Kidney epithelial cell (primary cell): ENCODE measurements at regions not wholly inside any gene's neighbourhood (a gene's known extent, or its start where the extent isn't known, plus 50 kb on each side); places are given as distances from the start of the nearest gene placed in this dataset.

Experiments
- DNase-seq: peaks from one replicate; pipeline ENCODE4 v3.0.0-alpha.2; 2010; ENCODE audit warnings: low read depth
- H3K27me3 ChIP-seq: 2 replicates; pipeline ENCODE4 v1.6.0; 2011; ENCODE audit warnings: low read length; ENCODE audit not compliant: control insufficient read depth, insufficient read depth
- H3K36me3 ChIP-seq: 2 replicates; pipeline ENCODE4 v1.5.1; 2011; ENCODE audit warnings: low read length; ENCODE audit not compliant: control insufficient read depth, insufficient read depth
- H3K4me3 ChIP-seq: 2 replicates; pipeline ENCODE4 v1.5.1; 2011; ENCODE audit warnings: low read depth, mild to moderate bottlenecking, control low read depth, low read length
- CTCF ChIP-seq: IDR thresholded peaks from 2 replicates; pipeline ENCODE4 v1.5.1; 2011; ENCODE audit warnings: mild to moderate bottlenecking, moderate library complexity, low read length, control low read depth, inconsistent platforms; ENCODE audit not compliant: insufficient read depth, poor library complexity, severe bottlenecking

DNA sequence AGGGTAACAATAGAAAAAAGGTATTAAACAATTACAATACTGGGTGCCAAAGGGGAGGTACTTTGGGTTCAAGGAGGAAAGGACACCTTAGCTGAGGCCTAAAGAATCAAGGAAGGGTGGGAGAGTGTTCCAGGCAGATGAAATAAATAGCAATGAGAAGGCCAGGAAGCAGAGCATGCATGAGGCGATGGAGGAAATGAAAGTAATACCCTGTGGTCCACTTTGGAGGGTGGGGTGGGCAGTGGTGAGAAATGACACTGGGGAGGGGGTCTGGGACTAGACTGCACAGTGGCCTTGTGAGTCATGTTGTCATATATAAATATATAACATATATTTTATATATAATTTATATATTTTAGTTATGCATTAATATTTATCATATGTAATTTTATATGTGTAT lies 55.9 kb downstream of the BHLHE40 start:
- DNase-seq, result no peak
- Histone ChIP-seq H3K27me3 (no peaks in the 10 kb centered on the region), H3K36me3 (no peaks in the 10 kb centered on the region), H3K4me3 (no peak overlapping the region)
- no peak for TF ChIP-seq CTCF

DNA sequence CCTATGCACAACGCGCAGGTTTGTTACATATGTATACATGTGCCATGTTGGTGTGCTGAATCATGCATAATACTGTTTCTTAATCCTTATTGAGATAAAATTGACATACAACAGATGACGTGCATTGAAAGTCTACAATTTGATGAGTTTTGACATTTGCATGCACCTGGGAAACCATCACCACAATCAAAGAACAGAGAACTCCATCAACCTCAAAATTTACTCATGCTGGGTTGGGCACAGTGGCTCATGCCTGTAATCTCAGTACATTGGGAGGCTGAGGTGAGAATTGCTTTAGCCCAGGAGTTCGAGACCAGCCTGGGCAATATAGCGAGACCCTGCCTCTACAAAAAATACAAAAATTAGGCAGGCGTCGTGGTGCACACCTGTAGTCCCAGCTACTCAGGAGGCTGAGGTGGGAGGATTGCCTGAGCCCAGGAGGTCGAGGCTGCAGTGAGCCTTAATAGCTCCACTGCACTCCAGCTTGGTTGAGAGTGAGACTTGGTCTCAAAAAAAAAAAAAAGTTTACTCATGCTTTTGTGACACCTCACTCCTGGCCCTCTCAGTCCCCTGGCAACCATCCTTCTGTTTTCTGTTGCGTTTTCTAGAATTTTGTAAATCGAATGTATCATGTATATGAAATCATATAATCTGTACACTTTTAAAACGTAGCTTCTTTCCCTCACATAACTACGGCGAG lies 56.6 kb downstream of the BHLHE40 start:
- TF ChIP-seq CTCF, result no peak
- H3K4me3 ChIP-seq, result no peak overlapping the region

DNA sequence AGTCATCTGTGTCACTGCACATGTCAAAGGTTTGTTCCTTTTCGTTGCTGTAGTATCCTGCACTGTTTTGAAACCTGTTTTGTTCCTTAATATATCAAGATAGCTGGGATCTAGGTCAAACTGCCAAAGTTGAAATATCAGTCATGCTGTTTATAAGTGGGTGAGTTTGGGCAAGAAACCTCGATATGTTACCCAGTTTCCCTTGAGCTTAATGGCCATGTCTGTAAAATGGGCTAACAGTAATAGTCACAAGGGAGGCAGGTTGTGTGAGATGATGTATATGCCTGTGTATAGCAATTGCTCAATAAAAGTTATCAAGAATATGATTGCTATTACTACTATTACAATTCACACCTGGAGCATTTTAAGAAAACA lies 57.1 kb downstream of the BHLHE40 start:
- H3K4me3 ChIP-seq, result no peak overlapping the region
- no peaks in the 10 kb centered on the region for H3K27me3 ChIP-seq
- no peak for DNase-seq
- no peak for TF ChIP-seq CTCF
- no peaks in the 10 kb centered on the region for H3K36me3 ChIP-seq

More for the DNA sequence above, 56.6 kb downstream of the BHLHE40 start:
- no peaks in the 10 kb centered on the region for H3K36me3 ChIP-seq
- no peak for DNase-seq
- H3K27me3 ChIP-seq, result no peaks in the 10 kb centered on the region

- no peak for TF ChIP-seq CTCF
- Histone ChIP-seq H3K36me3 (no peaks in the 10 kb centered on the region), H3K4me3 (no peak overlapping the region), H3K27me3 (no peaks in the 10 kb centered on the region)
- no peak for DNase-seq
Observed at GRCh38 chr3:5036858-5037257, 57.6 kb downstream of the BHLHE40 start.

- no peaks in the 10 kb centered on the region for H3K36me3 ChIP-seq
- no peak for TF ChIP-seq CTCF
- DNase-seq, result no peak
- no peaks in the 10 kb centered on the region for H3K27me3 ChIP-seq
- H3K4me3 ChIP-seq, result no peak overlapping the region
Observed at GRCh38 chr3:5039585-5039984, 60.3 kb downstream of the BHLHE40 start.

GRCh38 chr3:5041315-5041714 lies 62.1 kb downstream of the BHLHE40 start:
- Histone ChIP-seq H3K27me3 (no peaks in the 10 kb centered on the region), H3K4me3 (no peak overlapping the region), H3K36me3 (no peaks in the 10 kb centered on the region)
- no peak for TF ChIP-seq CTCF
- DNase-seq, result no peak
